Uterus (tissue), 3 donors: ENCODE measurements at regions not wholly inside any gene's neighbourhood (a gene's known extent, or its start where the extent isn't known, plus 50 kb on each side); places are given as distances from the start of the nearest gene placed in this dataset.

Source experiments
- DNase-seq, 2 donors: peaks; one replicate each; pipeline ENCODE4 v3.0.0-alpha.2; 2019 to 2020
- H3K27ac ChIP-seq, 2 donors: fragments of 200-600 bp; sonication (generic); 1 replicate in 1 of 2; 2 replicates in 1 of 2; pipeline ENCODE4 v1.5.1; 2016 to 2018
- H3K27me3 ChIP-seq, 2 donors: fragments of 200-600 bp; sonication (generic); one replicate each; pipeline ENCODE4 v1.5.1; 2018 to 2019; ENCODE audit warnings: control low read depth in 1 of 2
- H3K36me3 ChIP-seq, 2 donors: fragments of 200-600 bp; sonication (generic); one replicate each; pipeline ENCODE4 v1.5.1; 2019; ENCODE audit warnings: control low read depth in 1 of 2
- H3K4me1 ChIP-seq, 2 donors: fragments of 200-600 bp; sonication (generic); one replicate each; pipeline ENCODE4 v1.5.1; 2018 to 2019; ENCODE audit warnings: control low read depth in 1 of 2
- H3K4me3 ChIP-seq, 2 donors: fragments of 200-600 bp; sonication (generic); 1 replicate in 1 of 2; 2 replicates in 1 of 2; pipeline ENCODE4 v1.5.1; 2018 to 2019; ENCODE audit warnings: mild to moderate bottlenecking in 1 of 2
- H3K9me3 ChIP-seq, 2 donors: fragments of 200-600 bp; sonication (generic); one replicate each; pipeline ENCODE4 v1.5.1; 2019; ENCODE audit warnings: control low read depth in 1 of 2
- POLR2A ChIP-seq, 2 donors: fragments of 450-650 bp; IDR thresholded peaks; one replicate each; pipeline ENCODE4 v1.6.1; 2016; ENCODE audit warnings: antibody characterized with exemption in 2 of 2, mild to moderate bottlenecking in 1 of 2, moderate library complexity in 1 of 2
- intact Hi-C: fragments of 100-400 bp; cut with DNase I; formaldehyde crosslinking; loops from one replicate; pipeline ENCODE4 v1.15.1; 2023; ENCODE audit warnings: low total_unique reads
- TF ChIP-seq, protein P1 (sequence below), 4 experiments: fragments of 200-600 bp in 2 of 4; fragments of 450-650 bp in 2 of 4; sonication (generic) in 2 of 4; IDR thresholded peaks; one replicate each; pipeline ENCODE4 v1.5.1; 2016 to 2019; ENCODE audit warnings: antibody characterized with exemption in 4 of 4, mild to moderate bottlenecking in 2 of 4, moderate library complexity in 1 of 4
- donor health status: DM: yes; HTN: yes; CAD: no.

DNA sequence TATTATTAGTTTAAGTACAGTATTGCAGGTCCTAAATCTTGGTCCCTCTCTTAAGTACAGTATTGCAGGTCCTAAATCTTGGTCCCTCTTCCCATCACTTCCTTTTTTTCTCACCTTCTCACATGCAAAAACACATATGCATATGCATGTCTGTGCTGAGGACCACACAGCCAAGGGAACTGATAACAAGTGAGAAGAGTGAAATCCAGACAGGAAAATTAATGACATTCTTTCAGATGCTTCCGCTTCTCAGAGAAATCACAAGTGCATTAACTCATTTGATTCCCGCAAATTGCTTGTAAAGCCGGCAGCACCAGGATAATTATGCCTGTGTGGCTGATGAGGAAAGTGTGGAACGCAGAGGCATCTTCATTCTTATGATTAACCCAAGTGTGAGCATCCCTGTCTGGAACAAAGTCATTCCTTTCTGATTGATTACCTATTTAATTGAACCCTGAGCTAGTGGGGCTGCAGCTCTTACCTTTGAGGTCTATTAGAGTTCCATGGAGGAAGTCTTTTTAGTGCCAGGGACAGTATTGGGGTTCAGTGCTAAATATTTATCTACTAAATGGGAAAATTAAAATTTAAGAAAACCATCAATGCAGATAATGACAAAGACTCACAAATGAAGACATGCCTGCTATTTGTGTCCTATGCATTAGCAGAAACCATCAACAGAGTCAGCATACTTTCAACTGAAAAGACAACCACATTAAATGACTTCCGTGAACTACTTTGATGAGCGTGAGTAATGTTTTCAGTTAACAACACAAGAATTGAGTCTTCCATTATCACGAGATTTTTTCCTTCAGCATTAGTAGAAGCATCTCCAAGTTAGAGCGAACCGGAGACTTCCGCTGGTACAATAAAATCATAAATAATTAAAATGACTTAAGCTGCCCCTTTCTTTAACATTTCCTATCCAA is 220.4 kb upstream of the SLC35G4 start:
- H3K4me1 ChIP-seq, result no peaks in the 10 kb centered on the region
- H3K36me3 ChIP-seq, result no peaks in the 10 kb centered on the region
- intact Hi-C loops, result no loop called here
- no peaks in the 10 kb centered on the region for H3K27me3 ChIP-seq
- DNase-seq, result no peak
- no peaks in the 10 kb centered on the region for H3K9me3 ChIP-seq
- TF ChIP-seq, protein P1, sequence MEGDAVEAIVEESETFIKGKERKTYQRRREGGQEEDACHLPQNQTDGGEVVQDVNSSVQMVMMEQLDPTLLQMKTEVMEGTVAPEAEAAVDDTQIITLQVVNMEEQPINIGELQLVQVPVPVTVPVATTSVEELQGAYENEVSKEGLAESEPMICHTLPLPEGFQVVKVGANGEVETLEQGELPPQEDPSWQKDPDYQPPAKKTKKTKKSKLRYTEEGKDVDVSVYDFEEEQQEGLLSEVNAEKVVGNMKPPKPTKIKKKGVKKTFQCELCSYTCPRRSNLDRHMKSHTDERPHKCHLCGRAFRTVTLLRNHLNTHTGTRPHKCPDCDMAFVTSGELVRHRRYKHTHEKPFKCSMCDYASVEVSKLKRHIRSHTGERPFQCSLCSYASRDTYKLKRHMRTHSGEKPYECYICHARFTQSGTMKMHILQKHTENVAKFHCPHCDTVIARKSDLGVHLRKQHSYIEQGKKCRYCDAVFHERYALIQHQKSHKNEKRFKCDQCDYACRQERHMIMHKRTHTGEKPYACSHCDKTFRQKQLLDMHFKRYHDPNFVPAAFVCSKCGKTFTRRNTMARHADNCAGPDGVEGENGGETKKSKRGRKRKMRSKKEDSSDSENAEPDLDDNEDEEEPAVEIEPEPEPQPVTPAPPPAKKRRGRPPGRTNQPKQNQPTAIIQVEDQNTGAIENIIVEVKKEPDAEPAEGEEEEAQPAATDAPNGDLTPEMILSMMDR (IDR thresholded peaks at IDR 0.05), result no peak
- no peak for TF ChIP-seq POLR2A (IDR thresholded peaks at IDR 0.05)
- no peak overlapping the region for H3K27ac ChIP-seq
- H3K4me3 ChIP-seq, result no peak overlapping the region

DNA sequence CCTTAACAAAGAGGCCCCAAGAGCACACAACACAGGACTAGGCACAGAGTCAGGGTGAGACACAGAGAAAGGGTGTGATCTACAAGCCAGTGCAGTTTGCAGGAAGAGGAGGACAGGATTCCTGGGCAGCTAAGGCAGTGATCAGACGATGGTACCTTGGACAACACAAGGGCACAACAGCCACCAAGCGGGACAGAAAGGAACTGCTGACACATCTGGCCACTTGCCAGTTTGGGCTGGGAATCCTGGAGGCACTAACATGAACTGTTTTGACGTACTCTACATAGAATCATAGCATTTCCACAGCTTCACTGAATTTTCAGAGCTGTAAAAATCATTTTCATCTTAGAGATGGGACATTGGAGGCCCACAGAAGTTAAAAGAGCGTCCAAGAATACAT is 221.5 kb upstream of the SLC35G4 start:
- no peaks in the 10 kb centered on the region for H3K9me3 ChIP-seq
- H3K4me1 ChIP-seq, result no peaks in the 10 kb centered on the region
- no peak for TF ChIP-seq POLR2A (IDR thresholded peaks at IDR 0.05)
- TF ChIP-seq, protein P1 (IDR thresholded peaks at IDR 0.05), result no peak
- DNase-seq, result no peak
- no peak overlapping the region for H3K27ac ChIP-seq
- no peaks in the 10 kb centered on the region for H3K36me3 ChIP-seq
- H3K4me3 ChIP-seq, result no peak overlapping the region
- no peaks in the 10 kb centered on the region for H3K27me3 ChIP-seq
- intact Hi-C loops, result no loop called here

DNA sequence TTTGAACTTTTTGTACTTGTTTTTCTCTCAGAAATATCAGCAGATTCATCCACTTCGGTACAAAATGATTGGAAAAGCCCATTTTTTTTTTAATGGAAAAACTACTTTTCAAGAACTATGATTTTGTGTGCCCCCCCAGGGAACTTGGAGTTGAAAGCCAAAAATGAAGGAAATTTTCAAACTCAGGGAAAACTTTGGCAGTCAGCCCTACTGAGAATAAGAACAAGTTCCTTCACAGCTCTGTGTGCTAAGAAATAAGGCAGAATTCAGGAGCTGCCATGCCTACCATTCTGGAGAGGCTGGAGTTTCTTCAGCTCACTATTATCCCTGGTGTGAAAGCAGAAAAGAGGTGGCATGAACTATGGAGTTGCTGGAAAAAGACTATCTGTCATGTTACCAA is 226.0 kb upstream of the SLC35G4 start:
- no peaks in the 10 kb centered on the region for H3K4me1 ChIP-seq
- no peak for TF ChIP-seq POLR2A (IDR thresholded peaks at IDR 0.05)
- TF ChIP-seq, protein P1 (IDR thresholded peaks at IDR 0.05), result no peak
- intact Hi-C loops, result no loop called here
- H3K27ac ChIP-seq, result no peak overlapping the region
- no peaks in the 10 kb centered on the region for H3K36me3 ChIP-seq
- H3K9me3 ChIP-seq, result no peaks in the 10 kb centered on the region
- no peaks in the 10 kb centered on the region for H3K27me3 ChIP-seq
- H3K4me3 ChIP-seq, result no peak overlapping the region
- DNase-seq, result no peak

DNA sequence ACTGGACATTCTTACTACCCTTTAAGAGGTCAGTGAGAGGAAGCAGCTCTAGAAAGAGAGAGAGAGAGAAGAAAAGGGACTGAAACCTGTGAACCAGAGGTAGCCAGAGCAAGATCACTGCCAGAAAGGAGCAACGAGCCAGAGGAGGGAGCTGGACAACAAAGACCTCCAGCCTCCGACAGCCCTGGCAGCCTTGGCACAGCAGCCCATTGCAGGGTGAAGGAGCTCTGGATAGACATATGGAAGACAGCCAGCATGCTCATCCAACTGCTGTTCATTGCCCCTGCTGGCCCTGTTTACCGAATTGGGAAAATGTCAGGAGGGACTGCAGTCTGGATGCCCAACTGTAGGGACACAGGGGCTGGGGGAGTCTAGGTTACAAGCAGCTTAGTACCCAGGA is 228.4 kb upstream of the SLC35G4 start:
- Histone ChIP-seq H3K36me3 (no peaks in the 10 kb centered on the region), H3K4me3 (no peak overlapping the region), H3K9me3 (no peaks in the 10 kb centered on the region), H3K4me1 (no peaks in the 10 kb centered on the region), H3K27me3 (no peaks in the 10 kb centered on the region), H3K27ac (no peak overlapping the region)
- intact Hi-C loops, result no loop called here
- TF ChIP-seq, protein P1 (IDR thresholded peaks at IDR 0.05), result no peak
- TF ChIP-seq POLR2A (IDR thresholded peaks at IDR 0.05), result no peak
- no peak for DNase-seq

DNA sequence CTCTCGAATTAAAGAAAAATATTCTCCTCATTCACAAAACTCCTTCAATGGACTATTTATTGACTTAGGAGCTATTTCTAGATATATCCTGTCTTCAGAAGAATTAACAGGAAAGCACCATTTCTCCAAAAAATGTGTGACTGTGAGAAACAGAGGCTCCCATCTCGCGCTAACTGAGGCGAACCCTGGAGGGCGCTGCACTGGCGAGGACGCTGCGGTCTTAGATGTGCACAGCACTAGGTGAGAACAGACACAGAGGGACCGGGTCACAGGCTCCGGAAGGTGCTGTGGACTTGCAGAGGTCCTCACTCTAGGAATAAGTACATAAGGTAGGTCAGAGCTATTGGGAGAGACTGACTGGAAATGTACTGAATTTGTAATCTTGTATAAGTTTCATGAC is 229.7 kb upstream of the SLC35G4 start:
- TF ChIP-seq, protein P1 (IDR thresholded peaks at IDR 0.05), result no peak
- no peak for TF ChIP-seq POLR2A (IDR thresholded peaks at IDR 0.05)
- Histone ChIP-seq H3K4me3 (no peak overlapping the region), H3K4me1 (no peaks in the 10 kb centered on the region), H3K36me3 (no peaks in the 10 kb centered on the region), H3K27me3 (no peaks in the 10 kb centered on the region), H3K9me3 (no peaks in the 10 kb centered on the region), H3K27ac (no peak overlapping the region)
- intact Hi-C loops, result no loop called here
- DNase-seq, result no peak
